HepG2 (cell line): ENCODE measurements at regions not wholly inside any gene's neighbourhood (a gene's known extent, or its start where the extent isn't known, plus 50 kb on each side); places are given as distances from the start of the nearest gene placed in this dataset.
A peak's percentile ranks its signal among the peaks of the same experiment; 100 is the strongest.

Source experiments
- ERF ChIP-seq: IDR thresholded peaks from 2 replicates; pipeline ENCODE4 v1.6.1; 2018; ENCODE audit warnings: missing biosample characterization, missing genetic modification reagents
- HDAC2 ChIP-seq: sonication (generic); formaldehyde crosslinking; IDR thresholded peaks from 2 replicates; pipeline ENCODE4 v1.4.0; 2020; ENCODE audit warnings: missing genetic modification reagents
- ISL2 ChIP-seq: sonication (generic); formaldehyde crosslinking; IDR thresholded peaks from 2 replicates; pipeline ENCODE4 v1.5.0; 2020; ENCODE audit warnings: missing genetic modification reagents
- JUND ChIP-seq: sonication (generic); formaldehyde crosslinking; IDR thresholded peaks from 2 replicates; pipeline ENCODE4 v1.8.0; 2022; ENCODE audit warnings: mild to moderate bottlenecking, missing genetic modification reagents
- KDM2A ChIP-seq: sonication (generic); formaldehyde crosslinking; IDR thresholded peaks from 2 replicates; pipeline ENCODE4 v1.4.0; 2020; ENCODE audit warnings: low read depth, missing genetic modification reagents, borderline replicate concordance
- NFE2 ChIP-seq: sonication (generic); formaldehyde crosslinking; IDR thresholded peaks from 2 replicates; pipeline ENCODE4 v1.4.0; 2020; ENCODE audit warnings: missing genetic modification reagents
- NR2F2 ChIP-seq: IDR thresholded peaks from 2 replicates; pipeline ENCODE4 v1.6.1; 2012; ENCODE audit warnings: low read depth, inconsistent platforms, borderline replicate concordance
- PHF21A ChIP-seq: sonication (generic); formaldehyde crosslinking; IDR thresholded peaks from 2 replicates; pipeline ENCODE4 v1.5.0; 2020; ENCODE audit warnings: mild to moderate bottlenecking, missing genetic modification reagents
- RCOR2 ChIP-seq: IDR thresholded peaks from 2 replicates; pipeline ENCODE4 v1.6.1; 2016; ENCODE audit warnings: missing biosample characterization, missing genetic modification reagents
- SOX13 ChIP-seq, 3 experiments: fragments of 450-650 bp in 1 of 3; sonication (generic) in 1 of 3; formaldehyde crosslinking in 1 of 3; IDR thresholded peaks in 2 of 3; conservative IDR thresholded peaks in 1 of 3; 2 replicates each; pipeline versions ENCODE4 v1.5.0 to v1.6.1; 2016 to 2020; ENCODE audit warnings: antibody characterized with exemption in 1 of 3, mild to moderate bottlenecking in 1 of 3, missing compliant biosample characterization in 1 of 3, missing genetic modification reagents in 1 of 3, moderate library complexity in 1 of 3
- SOX6 ChIP-seq, 2 experiments: fragments of 450-650 bp in 1 of 2; sonication (generic) in 1 of 2; formaldehyde crosslinking in 1 of 2; IDR thresholded peaks; 2 replicates each; pipeline versions ENCODE4 v1.4.0 to v1.6.1; 2017 to 2020; ENCODE audit warnings: antibody characterized with exemption in 1 of 2, mild to moderate bottlenecking in 1 of 2, missing genetic modification reagents in 1 of 2
- TBX2 ChIP-seq: sonication (generic); formaldehyde crosslinking; IDR thresholded peaks from 2 replicates; pipeline ENCODE4 v1.5.0; 2020; ENCODE audit warnings: missing genetic modification reagents, mild to moderate bottlenecking, borderline replicate concordance
- YEATS4 ChIP-seq: sonication (generic); formaldehyde crosslinking; IDR thresholded peaks from 2 replicates; pipeline ENCODE4 v1.4.0; 2020; ENCODE audit warnings: missing genetic modification reagents, borderline replicate concordance
- ZFP62 ChIP-seq: sonication (generic); formaldehyde crosslinking; IDR thresholded peaks from 2 replicates; pipeline ENCODE4 v1.4.0; 2020; ENCODE audit warnings: missing genetic modification reagents
- ZSCAN31 ChIP-seq: sonication (generic); formaldehyde crosslinking; IDR thresholded peaks from 2 replicates; pipeline ENCODE4 v1.5.0; 2020; ENCODE audit warnings: low read depth, mild to moderate bottlenecking, missing genetic modification reagents
- ZSCAN9 ChIP-seq: IDR thresholded peaks from 2 replicates; pipeline ENCODE4 v1.6.1; 2016; ENCODE audit warnings: borderline replicate concordance
- TF ChIP-seq, protein P1 (sequence below): IDR thresholded peaks from 2 replicates; pipeline ENCODE4 v1.6.1; 2012; ENCODE audit warnings: low read depth, low read length, improper control_type of control experiment
- TF ChIP-seq, protein P2 (sequence below): sonication (generic); formaldehyde crosslinking; IDR thresholded peaks from 2 replicates; pipeline ENCODE4 v1.5.0; 2020; ENCODE audit warnings: missing genetic modification reagents
- TF ChIP-seq, protein P3 (sequence below): sonication (generic); formaldehyde crosslinking; IDR thresholded peaks from 2 replicates; pipeline ENCODE4 v1.5.0; 2020; ENCODE audit warnings: mild to moderate bottlenecking, missing genetic modification reagents, moderate library complexity
- TF ChIP-seq, protein P4 (sequence below): IDR thresholded peaks from 2 replicates; pipeline ENCODE4 v1.4.0; 2020; ENCODE audit warnings: mild to moderate bottlenecking, missing genetic modification reagents

DNA sequence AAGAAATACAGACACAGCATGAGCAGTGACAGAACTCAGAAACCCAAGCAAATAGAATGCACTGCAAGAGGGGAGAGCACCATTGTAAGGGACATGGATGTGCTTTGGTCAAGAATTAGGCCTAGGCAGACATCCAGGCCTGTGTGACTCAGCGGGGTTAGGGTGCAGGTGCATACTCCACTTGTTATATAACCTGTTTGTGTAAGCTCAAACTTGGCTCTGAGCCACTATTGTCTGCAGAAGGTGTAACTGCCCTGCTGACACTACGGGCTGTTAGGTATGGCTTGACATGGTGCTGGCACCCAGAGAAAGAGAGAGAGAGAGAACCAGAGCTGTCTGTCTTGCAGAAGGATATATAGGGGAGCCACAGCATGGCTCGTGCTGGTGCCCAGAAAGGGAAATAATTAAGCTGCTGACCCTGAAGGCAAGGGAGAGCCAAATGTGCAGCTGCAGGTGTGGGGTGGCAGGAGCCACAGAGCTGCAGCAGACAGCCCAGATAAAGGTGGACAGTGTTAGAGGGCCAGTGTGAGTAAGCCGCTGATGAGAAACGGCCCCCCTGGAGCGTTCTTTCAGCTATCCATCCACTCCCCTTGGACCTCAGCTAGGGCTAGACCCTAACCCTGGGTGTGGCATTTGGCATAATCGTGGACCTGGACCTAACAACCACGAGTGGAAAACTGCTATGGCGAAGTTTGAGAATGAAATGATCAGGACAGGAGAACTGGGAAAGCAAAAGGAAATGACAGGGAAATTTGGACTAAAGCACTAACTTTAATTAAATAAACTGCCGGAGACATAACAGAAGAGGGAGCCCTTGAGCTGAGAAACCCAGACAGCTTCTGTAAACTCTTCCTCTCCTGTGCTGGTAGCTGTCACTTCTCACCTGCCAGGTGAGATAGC is 253.0 kb upstream of the CCDC179 start (continued):
- no peak for TF ChIP-seq ISL2
- peak; percentile 100 for TF ChIP-seq ZSCAN31 (CRISPR knock-in tag)
- TF ChIP-seq ZSCAN9: peak; percentile 89
- TF ChIP-seq, protein P1, sequence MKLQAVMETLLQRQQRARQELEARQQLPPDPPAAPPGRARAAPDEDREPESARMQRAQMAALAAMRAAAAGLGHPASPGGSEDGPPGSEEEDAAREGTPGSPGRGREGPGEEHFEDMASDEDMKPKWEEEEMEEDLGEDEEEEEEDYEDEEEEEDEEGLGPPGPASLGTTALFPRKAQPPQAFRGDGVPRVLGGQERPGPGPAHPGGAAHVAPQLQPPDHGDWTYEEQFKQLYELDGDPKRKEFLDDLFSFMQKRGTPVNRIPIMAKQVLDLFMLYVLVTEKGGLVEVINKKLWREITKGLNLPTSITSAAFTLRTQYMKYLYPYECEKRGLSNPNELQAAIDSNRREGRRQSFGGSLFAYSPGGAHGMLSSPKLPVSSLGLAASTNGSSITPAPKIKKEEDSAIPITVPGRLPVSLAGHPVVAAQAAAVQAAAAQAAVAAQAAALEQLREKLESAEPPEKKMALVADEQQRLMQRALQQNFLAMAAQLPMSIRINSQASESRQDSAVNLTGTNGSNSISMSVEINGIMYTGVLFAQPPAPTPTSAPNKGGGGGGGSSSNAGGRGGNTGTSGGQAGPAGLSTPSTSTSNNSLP: 0 out of 2 replicates have a peak, but pooled peaks have one; percentile 22
- TF ChIP-seq HDAC2: peak; percentile 55; the same call in 1 of the 2 replicates
- TF ChIP-seq, protein P2, sequence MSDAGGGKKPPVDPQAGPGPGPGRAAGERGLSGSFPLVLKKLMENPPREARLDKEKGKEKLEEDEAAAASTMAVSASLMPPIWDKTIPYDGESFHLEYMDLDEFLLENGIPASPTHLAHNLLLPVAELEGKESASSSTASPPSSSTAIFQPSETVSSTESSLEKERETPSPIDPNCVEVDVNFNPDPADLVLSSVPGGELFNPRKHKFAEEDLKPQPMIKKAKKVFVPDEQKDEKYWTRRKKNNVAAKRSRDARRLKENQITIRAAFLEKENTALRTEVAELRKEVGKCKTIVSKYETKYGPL (CRISPR knock-in tag): peak; percentile 95
- 0 out of 2 replicates have a peak, but pooled peaks have one; percentile 33 for TF ChIP-seq KDM2A (CRISPR knock-in tag)
- TF ChIP-seq YEATS4: 0 out of 2 replicates have a peak, but pooled peaks have one; percentile 28
- TF ChIP-seq, protein P3, sequence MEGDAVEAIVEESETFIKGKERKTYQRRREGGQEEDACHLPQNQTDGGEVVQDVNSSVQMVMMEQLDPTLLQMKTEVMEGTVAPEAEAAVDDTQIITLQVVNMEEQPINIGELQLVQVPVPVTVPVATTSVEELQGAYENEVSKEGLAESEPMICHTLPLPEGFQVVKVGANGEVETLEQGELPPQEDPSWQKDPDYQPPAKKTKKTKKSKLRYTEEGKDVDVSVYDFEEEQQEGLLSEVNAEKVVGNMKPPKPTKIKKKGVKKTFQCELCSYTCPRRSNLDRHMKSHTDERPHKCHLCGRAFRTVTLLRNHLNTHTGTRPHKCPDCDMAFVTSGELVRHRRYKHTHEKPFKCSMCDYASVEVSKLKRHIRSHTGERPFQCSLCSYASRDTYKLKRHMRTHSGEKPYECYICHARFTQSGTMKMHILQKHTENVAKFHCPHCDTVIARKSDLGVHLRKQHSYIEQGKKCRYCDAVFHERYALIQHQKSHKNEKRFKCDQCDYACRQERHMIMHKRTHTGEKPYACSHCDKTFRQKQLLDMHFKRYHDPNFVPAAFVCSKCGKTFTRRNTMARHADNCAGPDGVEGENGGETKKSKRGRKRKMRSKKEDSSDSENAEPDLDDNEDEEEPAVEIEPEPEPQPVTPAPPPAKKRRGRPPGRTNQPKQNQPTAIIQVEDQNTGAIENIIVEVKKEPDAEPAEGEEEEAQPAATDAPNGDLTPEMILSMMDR (CRISPR knock-in tag): peak; percentile 67
- no peak for TF ChIP-seq ZFP62 (CRISPR knock-in tag)
- TF ChIP-seq NR2F2: peak; percentile 29; the same call in 1 of the 2 replicates
- 0 out of 2 replicates have a peak, but pooled peaks have one; percentile 19 for TF ChIP-seq PHF21A
- peak; percentile 39; the same call in 1 of the 2 replicates for TF ChIP-seq ERF (CRISPR knock-in tag)
- peak; percentile 87 for TF ChIP-seq JUND (CRISPR knock-in tag)
- no peak for TF ChIP-seq TBX2 (CRISPR knock-in tag)
- TF ChIP-seq, protein P4, sequence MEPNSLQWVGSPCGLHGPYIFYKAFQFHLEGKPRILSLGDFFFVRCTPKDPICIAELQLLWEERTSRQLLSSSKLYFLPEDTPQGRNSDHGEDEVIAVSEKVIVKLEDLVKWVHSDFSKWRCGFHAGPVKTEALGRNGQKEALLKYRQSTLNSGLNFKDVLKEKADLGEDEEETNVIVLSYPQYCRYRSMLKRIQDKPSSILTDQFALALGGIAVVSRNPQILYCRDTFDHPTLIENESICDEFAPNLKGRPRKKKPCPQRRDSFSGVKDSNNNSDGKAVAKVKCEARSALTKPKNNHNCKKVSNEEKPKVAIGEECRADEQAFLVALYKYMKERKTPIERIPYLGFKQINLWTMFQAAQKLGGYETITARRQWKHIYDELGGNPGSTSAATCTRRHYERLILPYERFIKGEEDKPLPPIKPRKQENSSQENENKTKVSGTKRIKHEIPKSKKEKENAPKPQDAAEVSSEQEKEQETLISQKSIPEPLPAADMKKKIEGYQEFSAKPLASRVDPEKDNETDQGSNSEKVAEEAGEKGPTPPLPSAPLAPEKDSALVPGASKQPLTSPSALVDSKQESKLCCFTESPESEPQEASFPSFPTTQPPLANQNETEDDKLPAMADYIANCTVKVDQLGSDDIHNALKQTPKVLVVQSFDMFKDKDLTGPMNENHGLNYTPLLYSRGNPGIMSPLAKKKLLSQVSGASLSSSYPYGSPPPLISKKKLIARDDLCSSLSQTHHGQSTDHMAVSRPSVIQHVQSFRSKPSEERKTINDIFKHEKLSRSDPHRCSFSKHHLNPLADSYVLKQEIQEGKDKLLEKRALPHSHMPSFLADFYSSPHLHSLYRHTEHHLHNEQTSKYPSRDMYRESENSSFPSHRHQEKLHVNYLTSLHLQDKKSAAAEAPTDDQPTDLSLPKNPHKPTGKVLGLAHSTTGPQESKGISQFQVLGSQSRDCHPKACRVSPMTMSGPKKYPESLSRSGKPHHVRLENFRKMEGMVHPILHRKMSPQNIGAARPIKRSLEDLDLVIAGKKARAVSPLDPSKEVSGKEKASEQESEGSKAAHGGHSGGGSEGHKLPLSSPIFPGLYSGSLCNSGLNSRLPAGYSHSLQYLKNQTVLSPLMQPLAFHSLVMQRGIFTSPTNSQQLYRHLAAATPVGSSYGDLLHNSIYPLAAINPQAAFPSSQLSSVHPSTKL (CRISPR knock-in tag): peak; percentile 72
- no peak for TF ChIP-seq SOX6 (IDR thresholded peaks at IDR 0.05)
- peak; percentile 98 for TF ChIP-seq SOX6 (CRISPR knock-in tag; IDR thresholded peaks at IDR 0.05)
- TF ChIP-seq SOX13 (IDR thresholded peaks at IDR 0.05): peak; percentile 84
- peak in 1 of 2 experiments; percentile 96; a peak in 2 of 4 replicates for TF ChIP-seq SOX13 (CRISPR knock-in tag; conservative IDR thresholded peaks at IDR 0.05 in 1 of 2, IDR thresholded peaks at IDR 0.05 in 1 of 2)
- peak; percentile 81; the same call in 1 of the 2 replicates for TF ChIP-seq RCOR2 (CRISPR knock-in tag)
- TF ChIP-seq NFE2 (CRISPR knock-in tag): peak; percentile 63; the same call in 1 of the 2 replicates
